Coronary artery (tissue), 2 donors: ENCODE measurements at regions not wholly inside any gene's neighbourhood (a gene's known extent, or its start where the extent isn't known, plus 50 kb on each side); places are given as distances from the start of the nearest gene placed in this dataset.

Experiments used
- DNase-seq: peaks from one replicate; pipeline ENCODE4 v3.0.0-alpha.2; 2017; ENCODE audit warnings: low spot score
- H3K27ac ChIP-seq, 2 donors: fragments of 200-600 bp; sonication (generic); one replicate each; pipeline ENCODE4 v1.5.1; 2016 to 2019
- H3K4me3 ChIP-seq: fragments of 200-600 bp; sonication (generic); 2 replicates; pipeline ENCODE4 v1.5.1; 2016; ENCODE audit warnings: mild to moderate bottlenecking, moderate library complexity
- CTCF ChIP-seq: fragments of 200-600 bp; sonication (generic); IDR thresholded peaks from one replicate; pipeline ENCODE4 v1.5.1; 2019; ENCODE audit warnings: antibody characterized with exemption

- no peak overlapping the region for H3K4me3 ChIP-seq
- no peak for TF ChIP-seq CTCF
- DNase-seq: no peak
- no peak overlapping the region for H3K27ac ChIP-seq
Measured at GRCh38 chrX:129188231-129188630, 335.1 kb downstream of the SMARCA1 start.

- H3K27ac ChIP-seq: no peak overlapping the region
- TF ChIP-seq CTCF: no peak
- DNase-seq: no peak
- no peak overlapping the region for H3K4me3 ChIP-seq
Measured at GRCh38 chrX:129176710-129177109, 346.6 kb downstream of the SMARCA1 start.

- H3K4me3 ChIP-seq: no peak overlapping the region
- TF ChIP-seq CTCF: no peak
- DNase-seq: no peak
- no peak overlapping the region for H3K27ac ChIP-seq
Measured at GRCh38 chrX:129161108-129161507, 362.2 kb downstream of the SMARCA1 start.

GRCh38 chrX:129158505-129158904 lies 364.8 kb downstream of the SMARCA1 start:
- no peak for DNase-seq
- TF ChIP-seq CTCF: no peak
- H3K27ac ChIP-seq: no peak overlapping the region
- H3K4me3 ChIP-seq: no peak overlapping the region

GRCh38 chrX:129145840-129146272 lies 377.4 kb downstream of the SMARCA1 start:
- TF ChIP-seq CTCF: no peak
- no peak for DNase-seq
- Histone ChIP-seq H3K27ac (no peak overlapping the region), H3K4me3 (no peak overlapping the region)

GRCh38 chrX:129145385-129145784 lies 377.9 kb downstream of the SMARCA1 start:
- Histone ChIP-seq H3K4me3 (no peak overlapping the region), H3K27ac (no peak overlapping the region)
- no peak for TF ChIP-seq CTCF
- no peak for DNase-seq

GRCh38 chrX:129144172-129145038 lies 378.9 kb downstream of the SMARCA1 start:
- no peak for DNase-seq
- TF ChIP-seq CTCF: no peak
- Histone ChIP-seq H3K4me3 (no peak overlapping the region), H3K27ac (no peak overlapping the region)
